Body of pancreas (tissue), 4 donors: ENCODE measurements at regions not wholly inside any gene's neighbourhood (a gene's known extent, or its start where the extent isn't known, plus 50 kb on each side); places are given as distances from the start of the nearest gene placed in this dataset.

Source experiments
- CTCF ChIP-seq, 7 experiments: fragments of 450-650 bp in 4 of 7; fragments of 200-600 bp in 3 of 7; sonication (generic) in 3 of 7; IDR thresholded peaks; one replicate each; pipeline ENCODE4 v1.5.1; 2016 to 2019; ENCODE audit warnings: antibody characterized with exemption in 7 of 7
- POLR2A ChIP-seq, 3 donors: fragments of 450-650 bp; IDR thresholded peaks; one replicate each; pipeline ENCODE4 v1.6.1; 2016; ENCODE audit warnings: antibody characterized with exemption in 3 of 3, mild to moderate bottlenecking in 2 of 3

GRCh38 chr12:30385706-30386105, 310.0 kb downstream of the IPO8 start:
- TF ChIP-seq CTCF (IDR thresholded peaks at IDR 0.05), result no peak
- no peak for TF ChIP-seq POLR2A (IDR thresholded peaks at IDR 0.05)
